HAP-1 (cell line): ENCODE measurements at regions not wholly inside any gene's neighbourhood (a gene's known extent, or its start where the extent isn't known, plus 50 kb on each side); places are given as distances from the start of the nearest gene placed in this dataset.

Source experiments
- DNase-seq, 2 experiments: peaks; one replicate each; pipeline ENCODE4 v3.0.0-alpha.2; 2016 to 2020; ENCODE audit warnings: low spot score in 2 of 2
- H3K27me3 ChIP-seq: fragments of 250-450 bp; sonication (Bioruptor Pico); 2 replicates; pipeline ENCODE4 v1.5.1; 2020; ENCODE audit warnings: low read depth, mild to moderate bottlenecking, moderate library complexity
- H3K36me3 ChIP-seq: fragments of 250-450 bp; sonication (Bioruptor Pico); replicated peaks from 2 replicates; pipeline ENCODE4 v1.5.1; 2020; ENCODE audit warnings: mild to moderate bottlenecking
- H3K4me1 ChIP-seq: fragments of 250-450 bp; sonication (Bioruptor Pico); 2 replicates; pipeline ENCODE4 v1.5.1; 2020; ENCODE audit warnings: mild to moderate bottlenecking
- H3K4me3 ChIP-seq: fragments of 250-450 bp; sonication (Bioruptor Pico); 2 replicates; pipeline ENCODE4 v1.5.1; 2020; ENCODE audit warnings: mild to moderate bottlenecking, moderate library complexity
- H3K9me3 ChIP-seq: fragments of 250-450 bp; sonication (Bioruptor Pico); 2 replicates; pipeline ENCODE4 v1.5.1; 2020; ENCODE audit warnings: mild to moderate bottlenecking, moderate library complexity
- in situ Hi-C: fragments of 300-500 bp; cut with MboI; formaldehyde crosslinking; loops from 3 replicates; pipeline ENCODE4 v1.14.3; 2020; ENCODE audit warnings: low sequenced_read_pairs, inconsistent platforms, mixed read lengths

DNA sequence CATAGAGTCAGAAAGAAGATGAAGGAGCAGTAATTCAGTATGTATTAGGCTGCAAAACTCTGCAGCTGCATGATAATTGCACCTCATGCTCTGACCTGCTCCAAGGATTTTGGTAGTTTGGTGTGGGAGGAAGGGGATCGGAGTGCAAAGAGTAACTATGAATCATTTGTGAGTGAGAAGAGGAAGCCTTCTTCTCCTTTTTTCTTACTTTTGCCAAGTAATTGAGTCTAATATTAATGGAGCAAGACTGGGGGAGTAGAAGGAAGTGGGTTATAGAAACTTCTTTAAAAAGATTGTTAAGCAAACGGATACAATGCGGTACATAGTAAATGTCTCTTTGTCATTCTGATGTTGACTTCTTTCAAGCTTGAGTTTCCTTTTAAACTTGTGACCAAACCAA, 276.5 kb downstream of the EDEM1 start:
- in situ Hi-C loops: no loop called here
- H3K4me3 ChIP-seq: no peak overlapping the region
- H3K9me3 ChIP-seq: no peaks in the 10 kb centered on the region
- H3K27me3 ChIP-seq: no peaks in the 10 kb centered on the region
- no peak for DNase-seq
- no peaks in the 10 kb centered on the region for H3K36me3 ChIP-seq
- H3K4me1 ChIP-seq: no peaks in the 10 kb centered on the region

DNA sequence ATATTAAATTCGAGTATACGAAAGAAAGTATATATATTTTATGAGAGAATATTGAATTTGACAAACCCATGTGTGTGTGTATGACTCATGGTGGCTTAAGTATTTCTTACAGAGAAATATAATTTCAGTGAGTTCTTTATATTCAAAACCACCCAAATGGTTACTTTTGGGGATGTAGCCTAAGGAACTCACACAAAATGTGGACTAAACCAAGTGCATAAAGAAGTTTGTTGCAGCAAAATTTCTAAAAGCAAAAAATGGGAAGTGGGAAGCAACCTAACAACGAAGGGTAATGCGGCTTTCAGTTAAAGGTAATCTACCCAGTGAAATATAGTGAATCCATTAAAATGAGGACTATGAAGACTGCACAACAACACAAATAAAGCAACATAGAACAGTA, 277.1 kb downstream of the EDEM1 start:
- Histone ChIP-seq H3K36me3 (no peaks in the 10 kb centered on the region), H3K27me3 (no peaks in the 10 kb centered on the region), H3K4me3 (no peak overlapping the region), H3K9me3 (no peaks in the 10 kb centered on the region), H3K4me1 (no peaks in the 10 kb centered on the region)
- DNase-seq: no peak
- in situ Hi-C loops: no loop called here

DNA sequence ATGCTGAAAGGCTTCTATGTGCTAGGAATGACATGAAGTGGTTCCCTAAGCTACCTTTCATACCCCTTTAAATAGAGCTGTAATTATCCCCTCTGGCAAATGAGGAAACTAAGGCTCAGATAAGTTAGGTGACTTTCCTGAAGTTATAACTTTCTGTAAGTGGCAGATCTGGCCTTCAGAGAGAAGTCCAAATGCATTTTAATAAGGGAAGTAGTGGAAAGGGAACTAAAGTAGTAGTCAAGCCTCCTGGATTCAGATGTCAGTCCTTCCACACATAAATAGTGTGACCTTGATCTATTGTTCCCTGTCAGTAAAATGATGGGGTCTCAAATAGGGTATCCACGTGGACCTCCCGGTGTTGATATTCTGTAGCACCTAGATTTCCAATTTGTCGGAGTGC, 277.7 kb downstream of the EDEM1 start:
- Histone ChIP-seq H3K27me3 (no peaks in the 10 kb centered on the region), H3K9me3 (no peaks in the 10 kb centered on the region), H3K36me3 (no peaks in the 10 kb centered on the region), H3K4me1 (no peaks in the 10 kb centered on the region), H3K4me3 (no peak overlapping the region)
- no peak for DNase-seq
- in situ Hi-C loops: no loop called here

DNA sequence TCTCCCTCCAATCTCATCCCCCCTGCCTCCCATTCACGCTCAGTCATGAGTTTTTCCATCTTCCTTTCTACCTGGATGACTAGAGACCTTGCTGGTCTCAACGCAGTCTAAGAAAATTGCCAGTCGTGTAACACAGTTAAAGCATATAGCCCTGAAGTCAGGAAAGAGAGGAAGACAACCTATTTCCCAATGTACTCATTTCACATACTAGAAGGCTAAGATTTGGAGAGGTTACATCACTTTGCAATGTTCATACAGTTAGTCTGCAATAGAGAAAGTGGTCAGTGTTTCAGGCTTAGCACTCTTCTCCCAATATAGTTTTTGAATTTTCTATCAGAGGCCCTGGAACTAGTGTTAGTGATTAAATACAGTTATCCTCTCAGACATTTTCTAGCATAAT, 278.6 kb downstream of the EDEM1 start:
- Histone ChIP-seq H3K9me3 (no peaks in the 10 kb centered on the region), H3K36me3 (no peaks in the 10 kb centered on the region), H3K27me3 (no peaks in the 10 kb centered on the region), H3K4me1 (no peaks in the 10 kb centered on the region), H3K4me3 (no peak overlapping the region)
- no peak for DNase-seq
- in situ Hi-C loops: no loop called here

DNA sequence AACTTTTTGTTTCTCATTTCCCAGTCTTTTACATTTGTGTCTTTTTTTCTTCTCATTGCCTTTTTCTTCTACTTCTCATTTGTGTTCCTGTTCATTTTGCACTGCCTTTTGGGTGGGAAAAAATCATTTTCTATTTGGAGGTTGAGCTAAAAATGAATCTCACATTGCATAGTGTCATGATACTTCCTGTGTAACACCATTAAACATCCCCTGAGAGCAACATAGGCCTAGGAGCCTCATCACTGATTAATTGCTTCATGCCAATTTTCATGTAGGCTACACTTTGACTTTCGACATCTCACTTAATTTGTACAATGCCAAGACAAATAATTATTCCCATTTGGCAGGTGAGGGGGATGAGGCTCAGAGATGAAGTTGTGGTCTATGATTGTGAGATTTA, 279.2 kb downstream of the EDEM1 start:
- DNase-seq: no peak
- H3K27me3 ChIP-seq: no peaks in the 10 kb centered on the region
- H3K9me3 ChIP-seq: no peaks in the 10 kb centered on the region
- no peaks in the 10 kb centered on the region for H3K4me1 ChIP-seq
- H3K36me3 ChIP-seq: no peaks in the 10 kb centered on the region
- in situ Hi-C loops: no loop called here
- no peak overlapping the region for H3K4me3 ChIP-seq

DNA sequence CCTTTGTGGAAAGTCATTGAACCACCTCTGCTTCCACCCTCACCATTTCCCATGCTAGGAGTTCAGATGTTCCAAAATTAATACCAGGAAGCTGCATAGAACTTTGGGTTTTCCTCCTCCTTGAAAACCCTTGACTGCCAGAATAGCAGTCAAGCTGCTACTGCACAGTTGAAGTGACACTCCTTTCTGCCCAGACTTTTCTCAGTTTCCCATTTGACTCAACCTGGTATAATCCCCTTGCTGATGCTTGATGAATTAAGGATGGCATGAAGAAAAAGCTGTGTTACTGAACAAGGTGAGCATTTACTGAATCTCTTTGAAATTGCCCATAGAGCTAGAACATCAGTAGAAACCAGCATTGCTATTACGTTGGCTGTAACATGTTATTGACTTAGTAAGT, 286.0 kb downstream of the EDEM1 start:
- H3K4me1 ChIP-seq: no peaks in the 10 kb centered on the region
- in situ Hi-C loops: no loop called here
- DNase-seq: no peak

DNA sequence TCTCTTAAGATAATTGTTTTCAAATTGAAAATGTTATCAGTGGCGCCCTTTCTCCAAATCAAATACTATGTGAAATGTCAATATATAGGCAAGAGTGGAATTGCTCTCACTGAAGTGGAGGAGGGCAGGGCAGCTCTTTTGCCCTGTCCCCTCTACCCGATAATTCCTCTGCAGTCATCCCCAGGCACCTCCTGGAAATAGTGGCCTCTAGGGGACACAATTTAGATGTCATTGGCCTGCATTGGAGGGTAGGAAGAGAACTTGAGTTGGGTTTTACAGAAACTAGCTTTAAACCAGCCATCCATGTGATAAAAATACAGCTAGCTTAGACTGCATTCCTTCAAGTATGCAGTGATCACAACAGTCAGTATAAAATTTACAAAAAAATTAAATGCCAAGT, 288.9 kb downstream of the EDEM1 start:
- in situ Hi-C loops: no loop called here
- Histone ChIP-seq H3K27me3 (no peaks in the 10 kb centered on the region), H3K36me3 (no peaks in the 10 kb centered on the region), H3K4me3 (no peak overlapping the region), H3K4me1 (no peaks in the 10 kb centered on the region), H3K9me3 (no peaks in the 10 kb centered on the region)
- no peak for DNase-seq

More for the DNA sequence above, 286.0 kb downstream of the EDEM1 start:
- no peaks in the 10 kb centered on the region for H3K36me3 ChIP-seq
- H3K4me3 ChIP-seq: no peak overlapping the region
- H3K9me3 ChIP-seq: no peaks in the 10 kb centered on the region
- H3K27me3 ChIP-seq: no peaks in the 10 kb centered on the region

DNA sequence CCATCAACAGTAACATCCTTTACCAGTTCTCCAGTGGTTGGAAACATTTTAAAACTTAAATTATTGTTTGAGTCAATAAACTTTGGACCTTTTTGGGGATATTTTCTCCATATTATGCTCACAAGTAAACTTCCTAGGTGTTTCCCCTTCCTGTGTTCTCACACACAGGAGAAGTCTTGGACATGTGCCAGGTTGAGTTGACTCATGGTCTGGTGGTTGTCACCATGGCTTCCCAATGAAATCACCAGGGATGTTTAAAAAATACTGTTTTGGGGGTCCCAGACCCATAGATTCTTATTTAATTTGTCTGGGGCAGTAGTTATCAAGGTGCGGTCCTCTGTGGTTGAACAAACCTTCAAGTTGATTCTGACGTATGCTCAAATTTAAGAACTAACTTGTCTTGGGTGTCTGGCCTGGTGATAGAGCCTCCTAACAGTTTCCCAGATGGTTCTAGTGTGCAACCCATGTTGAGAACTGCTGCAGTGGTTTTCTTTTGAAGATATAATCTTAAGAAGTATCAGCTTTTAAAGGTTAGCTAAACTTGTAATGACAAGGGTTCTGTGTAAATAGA, 291.8 kb downstream of the EDEM1 start:
- no peak overlapping the region for H3K4me3 ChIP-seq
- H3K27me3 ChIP-seq: no peaks in the 10 kb centered on the region
- H3K9me3 ChIP-seq: no peaks in the 10 kb centered on the region
- H3K36me3 ChIP-seq: no peaks in the 10 kb centered on the region
- in situ Hi-C loops: no loop called here
- H3K4me1 ChIP-seq: no peaks in the 10 kb centered on the region
- DNase-seq: no peak

DNA sequence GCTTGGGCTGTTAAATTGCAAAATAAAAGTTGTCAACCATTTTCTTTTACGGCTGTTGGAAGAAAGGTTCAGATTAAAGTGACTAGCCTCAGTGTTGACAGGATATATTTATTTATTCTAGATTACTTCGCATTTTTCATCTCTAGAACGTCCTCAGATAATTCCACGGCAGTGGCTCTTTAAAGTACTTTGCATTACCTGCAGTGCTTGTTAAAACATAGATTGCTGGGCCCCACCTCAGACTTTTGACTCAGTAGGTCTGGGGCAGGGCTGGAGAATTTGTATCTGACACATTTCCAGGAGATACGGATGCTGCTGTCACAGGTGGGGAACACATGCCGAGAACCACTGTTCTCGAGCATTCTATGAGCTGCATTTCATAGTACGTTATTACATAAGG, 292.7 kb downstream of the EDEM1 start:
- no peak for DNase-seq
- Histone ChIP-seq H3K36me3 (no peaks in the 10 kb centered on the region), H3K4me3 (no peak overlapping the region), H3K27me3 (no peaks in the 10 kb centered on the region), H3K4me1 (no peaks in the 10 kb centered on the region), H3K9me3 (no peaks in the 10 kb centered on the region)
- in situ Hi-C loops: no loop called here

DNA sequence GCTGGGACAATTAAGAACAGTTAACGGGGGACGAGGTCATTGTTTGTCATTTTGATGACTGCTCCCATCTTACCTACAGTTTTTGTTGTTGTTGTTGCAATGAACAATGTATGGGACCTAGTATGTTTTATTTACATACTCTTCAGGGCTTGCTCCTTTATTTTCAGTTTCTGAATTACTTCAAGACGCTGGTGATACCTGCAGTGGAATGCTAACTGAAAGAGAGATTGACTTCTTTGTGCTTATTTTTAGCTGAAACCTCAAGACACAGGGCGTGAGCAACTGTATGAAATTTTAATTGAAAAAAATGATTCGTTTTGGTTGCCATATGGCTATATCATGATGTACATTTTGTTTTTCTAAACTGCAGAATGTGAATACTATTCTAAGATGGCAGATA, 297.9 kb downstream of the EDEM1 start:
- DNase-seq: no peak

DNA sequence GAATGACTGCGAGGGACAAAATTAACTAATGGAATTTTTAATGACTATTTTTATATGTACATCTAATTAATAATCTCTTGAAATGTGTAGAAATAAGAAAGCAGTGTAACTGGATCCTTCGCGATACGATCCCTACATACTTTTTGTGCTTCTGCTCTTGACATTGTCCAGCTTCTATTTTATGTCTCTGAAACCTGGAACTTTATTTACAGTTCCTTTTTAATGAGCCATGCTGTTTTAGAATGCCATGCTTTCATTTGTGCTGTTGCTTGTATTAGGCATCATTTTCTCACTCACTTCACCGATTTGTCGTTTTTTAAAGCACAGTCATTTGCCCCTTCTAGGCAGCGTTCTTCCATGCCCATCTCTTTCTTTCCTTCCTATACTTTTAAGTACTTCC, 301.3 kb downstream of the EDEM1 start:
- no peaks in the 10 kb centered on the region for H3K27me3 ChIP-seq
- no peaks in the 10 kb centered on the region for H3K4me1 ChIP-seq
- no peaks in the 10 kb centered on the region for H3K9me3 ChIP-seq
- H3K36me3 ChIP-seq: no peaks in the 10 kb centered on the region
- no peak overlapping the region for H3K4me3 ChIP-seq
- in situ Hi-C loops: no loop called here
- DNase-seq: no peak

More for the DNA sequence above, 297.9 kb downstream of the EDEM1 start:
- H3K27me3 ChIP-seq: no peaks in the 10 kb centered on the region
- in situ Hi-C loops: no loop called here
- H3K4me1 ChIP-seq: no peaks in the 10 kb centered on the region
- no peaks in the 10 kb centered on the region for H3K9me3 ChIP-seq
- H3K36me3 ChIP-seq: no peaks in the 10 kb centered on the region
- no peak overlapping the region for H3K4me3 ChIP-seq

DNA sequence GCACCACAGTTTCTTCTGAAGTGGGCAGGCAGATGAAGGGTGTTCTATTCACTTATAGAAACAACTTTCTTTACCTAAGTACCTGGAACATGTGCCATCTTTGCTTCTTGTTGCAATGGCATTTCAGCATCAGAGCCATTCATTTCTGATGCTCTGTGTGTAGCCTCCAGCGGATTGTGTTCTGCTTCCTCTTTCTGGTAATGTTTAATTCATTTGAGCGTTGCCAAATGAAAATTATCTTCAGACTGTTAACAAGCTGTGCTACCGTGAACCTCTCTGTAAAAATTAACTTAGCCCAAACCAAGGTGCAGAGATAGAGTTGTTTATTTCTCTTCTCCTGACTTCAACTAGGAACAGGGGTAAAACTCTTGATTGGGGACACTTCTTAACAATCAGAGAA, 302.0 kb downstream of the EDEM1 start:
- no peak for DNase-seq
- no peaks in the 10 kb centered on the region for H3K36me3 ChIP-seq
- no peaks in the 10 kb centered on the region for H3K9me3 ChIP-seq
- H3K27me3 ChIP-seq: no peaks in the 10 kb centered on the region
- H3K4me3 ChIP-seq: no peak overlapping the region
- in situ Hi-C loops: no loop called here
- no peaks in the 10 kb centered on the region for H3K4me1 ChIP-seq

DNA sequence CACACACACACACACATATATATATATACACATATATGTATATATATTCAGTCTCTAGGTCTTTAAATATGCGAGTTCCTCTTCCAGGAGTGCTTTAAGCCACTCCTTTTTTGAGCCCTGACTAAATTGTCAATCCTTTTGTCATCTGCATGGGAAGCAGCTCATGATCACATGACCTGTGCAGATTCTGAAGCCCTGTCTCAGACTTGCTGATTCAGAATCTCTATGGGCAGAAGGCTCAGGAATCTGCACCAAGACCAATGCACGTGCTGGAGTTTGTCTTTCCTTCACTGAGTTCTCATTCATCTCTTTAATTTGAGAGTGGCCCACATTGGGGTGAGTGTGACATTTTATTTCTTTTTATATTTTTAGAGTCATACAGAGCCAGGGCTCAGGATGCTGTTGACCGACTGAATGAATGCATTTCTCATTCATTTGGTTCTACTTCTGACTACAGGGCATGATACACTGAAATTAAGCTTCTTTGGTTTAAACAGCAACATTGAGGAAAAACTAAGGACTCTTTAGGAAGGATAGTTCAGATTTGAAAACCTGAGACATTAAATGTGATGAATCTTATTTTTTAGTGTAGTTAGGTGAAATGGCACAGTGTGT, 307.5 kb downstream of the EDEM1 start:
- H3K9me3 ChIP-seq: no peaks in the 10 kb centered on the region
- no peak overlapping the region for H3K4me3 ChIP-seq
- no peaks in the 10 kb centered on the region for H3K36me3 ChIP-seq
- DNase-seq: no peak
- in situ Hi-C loops: no loop called here
- no peaks in the 10 kb centered on the region for H3K4me1 ChIP-seq
- no peaks in the 10 kb centered on the region for H3K27me3 ChIP-seq

DNA sequence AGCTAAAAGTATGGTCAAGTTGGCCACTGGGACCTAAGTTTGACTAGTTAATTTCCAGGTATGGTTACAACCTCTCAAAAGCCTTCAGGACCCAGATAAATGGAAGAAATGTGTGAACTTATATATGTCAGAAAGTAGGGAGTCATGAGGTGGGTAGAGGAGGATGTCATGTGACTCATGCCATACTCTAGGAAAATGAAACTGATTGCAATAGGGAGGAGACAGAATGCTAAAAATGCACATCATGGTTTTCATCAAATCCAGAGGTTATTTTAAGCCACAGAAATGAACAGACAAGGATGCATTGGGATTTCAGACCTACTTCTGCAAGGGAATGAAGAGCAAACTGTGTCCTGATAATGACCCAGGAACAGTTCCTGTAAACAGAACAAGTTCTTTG, 310.0 kb downstream of the EDEM1 start:
- no peak for DNase-seq
- Histone ChIP-seq H3K9me3 (no peaks in the 10 kb centered on the region), H3K4me1 (no peaks in the 10 kb centered on the region), H3K36me3 (no peaks in the 10 kb centered on the region), H3K4me3 (no peak overlapping the region), H3K27me3 (no peaks in the 10 kb centered on the region)
- in situ Hi-C loops: no loop called here

DNA sequence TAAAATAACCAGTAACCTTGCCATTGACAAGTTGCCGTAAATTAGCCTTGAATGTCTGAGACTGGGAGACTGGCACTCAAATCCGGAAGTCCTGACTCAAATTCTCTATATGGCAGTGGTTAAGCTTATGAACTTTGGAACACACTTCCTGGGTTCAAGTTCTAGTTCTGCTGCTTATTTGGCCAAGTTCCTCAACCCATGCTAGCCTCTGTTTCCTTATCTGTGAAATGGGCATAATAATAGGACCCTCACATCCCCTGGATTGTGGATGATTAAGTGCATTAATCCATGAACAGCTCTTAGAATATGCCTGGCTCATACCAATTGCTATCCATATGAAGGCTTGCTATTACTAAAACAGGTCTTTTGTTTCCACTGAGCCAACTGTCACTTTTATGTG, 311.5 kb downstream of the EDEM1 start:
- Histone ChIP-seq H3K27me3 (no peaks in the 10 kb centered on the region), H3K4me3 (no peak overlapping the region), H3K9me3 (no peaks in the 10 kb centered on the region), H3K4me1 (peaks cover 3% of the 10 kb centered on the region; the same call in 1 of the 2 replicates), H3K36me3 (no peaks in the 10 kb centered on the region)
- in situ Hi-C loops: no loop called here
- no peak for DNase-seq
